CD14-positive monocyte (primary cell): ENCODE measurements at regions not wholly inside any gene's neighbourhood (a gene's known extent, or its start where the extent isn't known, plus 50 kb on each side); places are given as distances from the start of the nearest gene placed in this dataset.

Experiments
- DNase-seq, 3 donors: peaks; one replicate each; pipeline ENCODE4 v3.0.0-alpha.2; 2011 to 2022
- H2AFZ ChIP-seq: 2 replicates; pipeline ENCODE4 v1.6.0; 2012; ENCODE audit warnings: mild to moderate bottlenecking, low read depth, low read length, inconsistent platforms; ENCODE audit not compliant: insufficient read depth, poor library complexity, severe bottlenecking
- H3K27ac ChIP-seq, 2 donors: 1 replicate in 1 of 2; 2 replicates in 1 of 2; pipeline ENCODE4 v1.5.1; 2012 to 2013; ENCODE audit warnings: low read length in 2 of 2, control low read depth in 1 of 2, inconsistent platforms in 1 of 2, low read depth in 1 of 2, mild to moderate bottlenecking in 1 of 2
- H3K27me3 ChIP-seq, 2 donors: one replicate each; pipeline versions ENCODE4 v1.6.0 to v1.6.1; 2011 to 2013; ENCODE audit warnings: low read length in 2 of 2; ENCODE audit not compliant: control insufficient read depth in 2 of 2, insufficient read depth in 2 of 2
- H3K36me3 ChIP-seq, 2 donors: replicated peaks in 1 of 2; 1 replicate in 1 of 2; 2 replicates in 1 of 2; pipeline versions ENCODE4 v1.5.1 to v1.6.1; 2012 to 2013; ENCODE audit warnings: low read length in 2 of 2, control low read depth in 1 of 2, inconsistent platforms in 1 of 2, mild to moderate bottlenecking in 1 of 2; ENCODE audit not compliant: insufficient read depth in 2 of 2, control insufficient read depth in 1 of 2
- H3K4me1 ChIP-seq, 2 donors: 1 replicate in 1 of 2; 2 replicates in 1 of 2; pipeline versions ENCODE4 v1.5.1 to v1.6.1; 2012 to 2013; ENCODE audit warnings: low read length in 2 of 2, control low read depth in 1 of 2, inconsistent platforms in 1 of 2, mild to moderate bottlenecking in 1 of 2, moderate library complexity in 1 of 2; ENCODE audit not compliant: insufficient read depth in 2 of 2, control insufficient read depth in 1 of 2
- H3K4me2 ChIP-seq: replicated peaks from 2 replicates; pipeline ENCODE3; 2012; ENCODE audit warnings: low read length, moderate library complexity, mild to moderate bottlenecking; ENCODE audit not compliant: poor library complexity, severe bottlenecking; ENCODE audit errors: extremely low read depth
- H3K4me3 ChIP-seq, 3 experiments: fragments of 200-600 bp in 1 of 3; sonication (generic) in 1 of 3; replicated peaks in 1 of 3; 1 replicate in 2 of 3; 2 replicates in 1 of 3; pipeline ENCODE4 v1.5.1; 2011 to 2013; ENCODE audit warnings: low read length in 3 of 3, mild to moderate bottlenecking in 3 of 3, control low read depth in 2 of 3, low read depth in 2 of 3, inconsistent platforms in 1 of 3, moderate library complexity in 1 of 3
- H3K79me2 ChIP-seq: 2 replicates; pipeline ENCODE4 v1.6.0; 2012; ENCODE audit warnings: mild to moderate bottlenecking, control low read depth, inconsistent platforms, low read length, moderate library complexity; ENCODE audit not compliant: insufficient read depth
- H3K9ac ChIP-seq: 2 replicates; pipeline ENCODE4 v1.6.0; 2017; ENCODE audit warnings: low read length, mild to moderate bottlenecking; ENCODE audit not compliant: insufficient read depth, poor library complexity, severe bottlenecking
- H3K9me3 ChIP-seq, 2 donors: replicated peaks in 1 of 2; 1 replicate in 1 of 2; 2 replicates in 1 of 2; pipeline versions ENCODE4 v1.5.1 to v1.6.1; 2012 to 2013; ENCODE audit warnings: low read length in 2 of 2, control low read depth in 1 of 2; ENCODE audit not compliant: control insufficient read depth in 1 of 2, insufficient read depth in 1 of 2
- H4K20me1 ChIP-seq: 2 replicates; pipeline ENCODE4 v1.6.0; 2012; ENCODE audit warnings: mild to moderate bottlenecking, low read length, control low read depth, moderate library complexity; ENCODE audit not compliant: insufficient read depth
- H3K27ac Mint-ChIP-seq, 7 donors: one replicate each; pipeline ENCODE4 v1.8.0; 2020; ENCODE audit warnings: mild to moderate bottlenecking in 7 of 7, mixed read lengths in 7 of 7, moderate library complexity in 6 of 7, inconsistent platforms in 2 of 7
- H3K27me3 Mint-ChIP-seq, 3 donors: one replicate each; pipeline ENCODE4 v1.8.0; 2021 to 2022; ENCODE audit warnings: low read depth in 3 of 3, mild to moderate bottlenecking in 3 of 3, mixed read lengths in 3 of 3, moderate library complexity in 3 of 3, inconsistent platforms in 1 of 3
- H3K36me3 Mint-ChIP-seq, 2 donors: one replicate each; pipeline ENCODE4 v1.8.0; 2020; ENCODE audit warnings: mixed read lengths in 2 of 2, inconsistent platforms in 1 of 2, mild to moderate bottlenecking in 1 of 2
- H3K4me1 Mint-ChIP-seq: one replicate; pipeline ENCODE4 v1.8.0; 2020; ENCODE audit warnings: mild to moderate bottlenecking, mixed read lengths
- H3K4me3 Mint-ChIP-seq, 2 donors: one replicate each; pipeline ENCODE4 v1.8.0; 2020; ENCODE audit warnings: mild to moderate bottlenecking in 2 of 2, mixed read lengths in 2 of 2, moderate library complexity in 1 of 2
- H3K9me3 Mint-ChIP-seq, 7 donors: one replicate each; pipeline ENCODE4 v1.8.0; 2020 to 2022; ENCODE audit warnings: mixed read lengths in 7 of 7, mild to moderate bottlenecking in 6 of 7, moderate library complexity in 6 of 7, inconsistent platforms in 2 of 7
- CTCF ChIP-seq: fragments of 200-600 bp; IDR thresholded peaks from one replicate; pipeline ENCODE4 v1.8.0; 2022; ENCODE audit warnings: antibody characterized with exemption, mild to moderate bottlenecking
- WGBS: methylation state at CpG from one replicate; pipeline ENCODE4 v1.1.5; 2013; ENCODE audit warnings: missing lambda C conversion rate; ENCODE audit not compliant: insufficient coverage; 5-methylcytosine and 5-hydroxymethylcytosine counted together
- intact Hi-C, 2 donors: fragments of 100-400 bp; cut with micrococcal nuclease; formaldehyde crosslinking; loops; one replicate each; pipeline versions ENCODE4 v1.15.0 to v1.15.1; 2023

- no peak for DNase-seq
- H3K27ac Mint-ChIP-seq: no peak overlapping the region
- Histone ChIP-seq H3K4me2 (no peak overlapping the region), H3K9me3 (peaks cover 0 to 4% of the 10 kb centered on the region in 2 donors), H3K27me3 (no peaks in the 10 kb centered on the region), H2AFZ (no peak overlapping the region), H3K27ac (no peak overlapping the region), H4K20me1 (no peaks in the 10 kb centered on the region), H3K9ac (no peak overlapping the region), H3K79me2 (no peaks in the 10 kb centered on the region), H3K4me3 (no peak overlapping the region), H3K4me1 (no peaks in the 10 kb centered on the region), H3K36me3 (no peaks in the 10 kb centered on the region)
- intact Hi-C loops: no loop called here
- no peak for TF ChIP-seq CTCF
- peaks cover 0 to 1% (median 0%) of the 10 kb centered on the region in 3 donors for H3K27me3 Mint-ChIP-seq
- H3K4me1 Mint-ChIP-seq: no peaks in the 10 kb centered on the region
- no peak overlapping the region for H3K4me3 Mint-ChIP-seq
- peaks cover 0 to 7% (median 0%) of the 10 kb centered on the region in 7 donors for H3K9me3 Mint-ChIP-seq
- no peaks in the 10 kb centered on the region for H3K36me3 Mint-ChIP-seq
These were observed 1224.8 kb downstream of the SUCLG1 start for GRCh38 chr2:83234246-83234645.

DNA sequence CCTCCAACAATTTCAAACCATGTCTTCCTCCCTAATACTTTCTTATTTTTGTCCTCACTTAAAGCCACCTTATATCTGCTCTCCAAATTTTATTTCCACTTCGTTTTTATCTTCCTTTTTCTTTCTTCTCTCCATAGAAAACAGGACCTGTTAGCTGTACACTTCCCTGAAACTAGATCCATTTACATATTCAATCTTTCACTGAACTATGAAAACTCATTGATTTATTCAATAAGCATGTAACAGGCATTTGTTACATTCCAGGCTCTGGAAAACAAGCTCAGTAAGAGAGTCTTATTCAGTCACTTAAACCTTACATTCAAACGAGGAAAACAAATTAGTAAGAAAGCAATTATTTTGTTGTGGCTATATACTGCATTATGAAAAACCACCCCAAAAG lies 1225.3 kb downstream of the SUCLG1 start:
- DNase-seq: no peak
- Histone ChIP-seq H4K20me1 (no peaks in the 10 kb centered on the region), H3K36me3 (no peaks in the 10 kb centered on the region), H2AFZ (no peak overlapping the region), H3K9me3 (peaks cover 0 to 4% of the 10 kb centered on the region in 2 donors), H3K4me2 (no peak overlapping the region), H3K27me3 (no peaks in the 10 kb centered on the region), H3K79me2 (no peaks in the 10 kb centered on the region), H3K4me3 (no peak overlapping the region), H3K27ac (no peak overlapping the region), H3K4me1 (no peaks in the 10 kb centered on the region), H3K9ac (no peak overlapping the region)
- 20% methylated on average over 1 of the region's 2 CpGs for WGBS
- Mint-ChIP-seq H3K9me3 (peaks cover 0 to 7% (median 0%) of the 10 kb centered on the region in 7 donors), H3K4me3 (no peak overlapping the region), H3K27me3 (peaks cover 0 to 1% (median 0%) of the 10 kb centered on the region in 3 donors), H3K27ac (no peak overlapping the region), H3K36me3 (no peaks in the 10 kb centered on the region), H3K4me1 (no peaks in the 10 kb centered on the region)
- intact Hi-C loops: no loop called here
- TF ChIP-seq CTCF: no peak
